GM12878 (cell line): ENCODE measurements at regions not wholly inside any gene's neighbourhood (a gene's known extent, or its start where the extent isn't known, plus 50 kb on each side); places are given as distances from the start of the nearest gene placed in this dataset.

ENCODE experiments used
- ATAC-seq: fragments of 200-7000 bp; cut with Tn5 transposase; 3 replicates; pipeline ENCODE4 v1.9.1; 2020; ENCODE audit warnings: mild to moderate bottlenecking, moderate library complexity
- BruUV-seq: library from RNA; stranded (reverse); fragments of 400-500 nt; replicated peaks from 2 replicates; lab custom pipeline; 2021; lab: Mats Ljungman, UMichigan
- CTCF ChIA-PET: fragments of 300-600 bp; sonication (Branson Sonifier 250); formaldehyde crosslinking; extraction: SDS; loops from one replicate; lab custom pipeline; 2021; ENCODE audit warnings: inconsistent platforms; lab: Yijun Ruan, JAX
- POLR2A ChIA-PET: fragments of 350-600 bp; formaldehyde crosslinking; extraction: SDS; loops from one replicate; lab custom pipeline; 2021; ENCODE audit warnings: inconsistent platforms; lab: Charles Lee
- RAD21 ChIA-PET: fragments of 300-600 bp; sonication (Branson Sonifier 250); formaldehyde crosslinking; loops from one replicate; lab custom pipeline; 2023; ENCODE audit warnings: antibody characterized with exemption; ENCODE audit not compliant: unreplicated experiment; lab: Charles Lee
- SMC1A ChIA-PET: fragments of 300-600 bp; sonication (Branson Sonifier 250); formaldehyde crosslinking; loops from one replicate; lab custom pipeline; 2023; ENCODE audit not compliant: unreplicated experiment, uncharacterized antibody; lab: Charles Lee
- DNase-seq: peaks from one replicate; pipeline ENCODE4 v3.0.0-alpha.2; 2011; ENCODE audit warnings: low read depth, low spot score
- FAIRE-seq: peaks from 3 replicates; lab custom pipeline; 2011; peaks lifted over from hg19 to GRCh38; lab: Jason Lieb, UNC
- H2AFZ ChIP-seq: 2 replicates; pipeline ENCODE4 v1.6.0; 2011; ENCODE audit warnings: low read depth, low read length, control low read depth; ENCODE audit not compliant: control insufficient read depth
- H3K27ac ChIP-seq: 2 replicates; pipeline ENCODE4 v1.5.1; 2011; ENCODE audit warnings: control low read depth; ENCODE audit not compliant: control insufficient read depth, insufficient read depth
- H3K27me3 ChIP-seq, 2 experiments: replicated peaks in 1 of 2; 2 replicates each; pipeline versions ENCODE4 v1.6.0 to v1.6.1; 2011; ENCODE audit warnings: low read length in 1 of 2; ENCODE audit not compliant: control insufficient read depth in 2 of 2, insufficient read depth in 2 of 2
- H3K36me3 ChIP-seq, 2 experiments: 2 replicates each; pipeline ENCODE4 v1.5.1; 2011; ENCODE audit warnings: low read length in 1 of 2; ENCODE audit not compliant: control insufficient read depth in 2 of 2, insufficient read depth in 2 of 2
- H3K4me1 ChIP-seq: 2 replicates; pipeline ENCODE4 v1.6.1; 2011; ENCODE audit warnings: mild to moderate bottlenecking, low read length, moderate library complexity, mixed read lengths; ENCODE audit not compliant: control insufficient read depth, insufficient read depth
- H3K4me2 ChIP-seq: 2 replicates; pipeline ENCODE4 v1.6.0; 2011; ENCODE audit warnings: control low read depth; ENCODE audit not compliant: control insufficient read depth, insufficient read depth
- H3K4me3 ChIP-seq: fragments of 200-600 bp; sonication (generic); 2 replicates; pipeline ENCODE4 v1.5.1; 2016
- H3K79me2 ChIP-seq: 2 replicates; pipeline ENCODE4 v1.6.0; 2011; ENCODE audit warnings: low read length; ENCODE audit not compliant: control insufficient read depth, insufficient read depth
- H3K9ac ChIP-seq: 2 replicates; pipeline ENCODE4 v1.8.0; 2011; ENCODE audit warnings: low read length, control low read depth, mixed read lengths; ENCODE audit not compliant: control insufficient read depth, insufficient read depth
- H3K9me3 ChIP-seq: replicated peaks from 3 replicates; pipeline ENCODE4 v1.5.1; 2011; ENCODE audit warnings: mild to moderate bottlenecking, low read length; ENCODE audit not compliant: control insufficient read depth, insufficient read depth
- H4K20me1 ChIP-seq: 2 replicates; pipeline ENCODE4 v1.6.0; 2011; ENCODE audit not compliant: control insufficient read depth, insufficient read depth
- CBFB ChIP-seq: IDR thresholded peaks from 2 replicates; pipeline ENCODE4 v1.6.1; 2016; ENCODE audit warnings: antibody characterized with exemption, low read depth
- CBX5 ChIP-seq: sonication (generic); IDR thresholded peaks from 2 replicates; pipeline ENCODE4 v1.6.1; 2016; ENCODE audit warnings: low read depth, moderate library complexity, mild to moderate bottlenecking, inconsistent platforms
- CEBPB ChIP-seq, 2 experiments: fragments of 150-350 bp in 1 of 2; IDR thresholded peaks; 2 replicates each; pipeline ENCODE4 v1.6.1; 2012 to 2014; ENCODE audit warnings: low read depth in 2 of 2, low read length in 2 of 2, borderline replicate concordance in 1 of 2, inconsistent platforms in 1 of 2
- CHD1 ChIP-seq: IDR thresholded peaks from 2 replicates; pipeline ENCODE4 v1.6.1; 2012; ENCODE audit warnings: low read depth, low read length, improper control_type of control experiment
- FOXM1 ChIP-seq: IDR thresholded peaks from 2 replicates; pipeline ENCODE4 v1.6.1; 2012; ENCODE audit warnings: low read depth, mild to moderate bottlenecking, inconsistent platforms, low read length, moderate library complexity
- HDAC2 ChIP-seq: fragments of 200-600 bp; sonication (generic); IDR thresholded peaks from 2 replicates; pipeline ENCODE4 v1.6.1; 2017
- KDM1A ChIP-seq: fragments of 200-600 bp; sonication (generic); IDR thresholded peaks from 2 replicates; pipeline ENCODE4 v1.6.1; 2016; ENCODE audit warnings: borderline replicate concordance
- NBN ChIP-seq: fragments of 450-650 bp; IDR thresholded peaks from 2 replicates; pipeline ENCODE4 v1.6.1; 2016
- NR2C1 ChIP-seq: fragments of 450-650 bp; IDR thresholded peaks from 2 replicates; pipeline ENCODE4 v1.6.1; 2017; ENCODE audit warnings: antibody characterized with exemption, mild to moderate bottlenecking, moderate library complexity
- PKNOX1 ChIP-seq: fragments of 450-650 bp; IDR thresholded peaks from 2 replicates; pipeline ENCODE4 v1.6.1; 2016; ENCODE audit warnings: mild to moderate bottlenecking
- SIN3A ChIP-seq: IDR thresholded peaks from 2 replicates; pipeline ENCODE4 v1.6.1; 2012; ENCODE audit warnings: low read depth, low read length, improper control_type of control experiment
- SMAD5 ChIP-seq: IDR thresholded peaks from 2 replicates; pipeline ENCODE4 v1.6.1; 2016; ENCODE audit warnings: antibody characterized with exemption, low read depth
- SUZ12 ChIP-seq: fragments of 200-600 bp; sonication (generic); IDR thresholded peaks from one replicate; pipeline ENCODE4 v1.6.1; 2018; ENCODE audit warnings: antibody characterized with exemption, mild to moderate bottlenecking; ENCODE audit not compliant: unreplicated experiment
- ZBTB33 ChIP-seq: fragments of 450-650 bp; IDR thresholded peaks from 2 replicates; pipeline ENCODE4 v1.6.1; 2017; ENCODE audit warnings: mild to moderate bottlenecking
- ZNF217 ChIP-seq: fragments of 450-650 bp; IDR thresholded peaks from 2 replicates; pipeline ENCODE4 v1.6.1; 2017; ENCODE audit warnings: antibody characterized with exemption, mild to moderate bottlenecking
- ZNF592 ChIP-seq: fragments of 450-650 bp; IDR thresholded peaks from 2 replicates; pipeline ENCODE4 v1.6.1; 2017; ENCODE audit warnings: mild to moderate bottlenecking, moderate library complexity
- WGBS: methylation state at CpG from one replicate; pipeline ENCODE4 v1.1.6; 2016; ENCODE audit warnings: low lambda C conversion rate; ENCODE audit not compliant: insufficient replicate concordance, insufficient coverage; ENCODE audit errors: missing lambda C conversion rate; 5-methylcytosine and 5-hydroxymethylcytosine counted together
- in situ Hi-C: fragments of 300-500 bp; cut with MboI; formaldehyde crosslinking; loops from 9 replicates; pipeline ENCODE4 v1.14.3; 2018; ENCODE audit warnings: mixed read lengths
- intact Hi-C: fragments of 100-400 bp; cut with micrococcal nuclease; formaldehyde crosslinking; loops from one replicate; pipeline ENCODE4 v1.14.2; 2022; ENCODE audit not compliant: unreplicated experiment
- TF ChIP-seq, protein P1 (sequence below): fragments of 450-650 bp; IDR thresholded peaks from 2 replicates; pipeline ENCODE4 v1.6.1; 2016; ENCODE audit warnings: mild to moderate bottlenecking

- FAIRE-seq = no peak
- no TSS peak for BruUV-seq
- Histone ChIP-seq H3K9ac (no peak overlapping the region), H3K27ac (no peak overlapping the region), H3K4me1 (no peaks in the 10 kb centered on the region), H3K4me3 (no peak overlapping the region), H2AFZ (no peak overlapping the region), H3K4me2 (no peak overlapping the region), H4K20me1 (no peaks in the 10 kb centered on the region), H3K79me2 (peaks cover 4% of the 10 kb centered on the region), H3K36me3 (no peaks in the 10 kb centered on the region), H3K9me3 (no peaks in the 10 kb centered on the region), H3K27me3 (no peaks in the 10 kb centered on the region)
- WGBS = 90% methylated on average over 37 of the region's 57 CpGs
- SMC1A ChIA-PET = no interaction called here
- DNase-seq = no peak
- in situ Hi-C loops = no loop called here
- CTCF ChIA-PET = no interaction called here
- RAD21 ChIA-PET = no interaction called here
- no peak for ATAC-seq
- intact Hi-C loops = no loop called here
- POLR2A ChIA-PET = no interaction called here
- no peak for TF ChIP-seq SMAD5
- no peak for TF ChIP-seq PKNOX1
- TF ChIP-seq NR2C1 = no peak
- no peak for TF ChIP-seq HDAC2
- TF ChIP-seq CEBPB (IDR thresholded peaks at IDR 0.05; ENCODE audit: borderline replicate concordance in 1 of 2, low read depth in 2 of 2, low read length in 2 of 2) = no peak
- TF ChIP-seq ZNF217 = no peak
- TF ChIP-seq NBN = no peak
- TF ChIP-seq CHD1 = no peak
- TF ChIP-seq CBX5 = no peak
- no peak for TF ChIP-seq ZNF592
- no peak for TF ChIP-seq ZBTB33
- no peak for TF ChIP-seq CBFB
- no peak for TF ChIP-seq KDM1A
- no peak for TF ChIP-seq SIN3A
- no peak for TF ChIP-seq FOXM1
- TF ChIP-seq SUZ12 = no peak
- TF ChIP-seq, protein P1, sequence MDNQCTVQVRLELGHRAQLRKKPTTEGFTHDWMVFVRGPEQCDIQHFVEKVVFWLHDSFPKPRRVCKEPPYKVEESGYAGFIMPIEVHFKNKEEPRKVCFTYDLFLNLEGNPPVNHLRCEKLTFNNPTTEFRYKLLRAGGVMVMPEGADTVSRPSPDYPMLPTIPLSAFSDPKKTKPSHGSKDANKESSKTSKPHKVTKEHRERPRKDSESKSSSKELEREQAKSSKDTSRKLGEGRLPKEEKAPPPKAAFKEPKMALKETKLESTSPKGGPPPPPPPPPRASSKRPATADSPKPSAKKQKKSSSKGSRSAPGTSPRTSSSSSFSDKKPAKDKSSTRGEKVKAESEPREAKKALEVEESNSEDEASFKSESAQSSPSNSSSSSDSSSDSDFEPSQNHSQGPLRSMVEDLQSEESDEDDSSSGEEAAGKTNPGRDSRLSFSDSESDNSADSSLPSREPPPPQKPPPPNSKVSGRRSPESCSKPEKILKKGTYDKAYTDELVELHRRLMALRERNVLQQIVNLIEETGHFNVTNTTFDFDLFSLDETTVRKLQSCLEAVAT = no peak
Measured at GRCh38 chr22:46079861-46080821, 70.2 kb upstream of the PPARA start.
